Mesendoderm (in vitro differentiated cells): ENCODE measurements at regions not wholly inside any gene's neighbourhood (a gene's known extent, or its start where the extent isn't known, plus 50 kb on each side); places are given as distances from the start of the nearest gene placed in this dataset.
"Not testable (repeated sequence)": the region's sequence is repeated elsewhere in the genome, so short reads cannot be mapped to it uniquely, and the experiment has no call there.

Experiments used
- DNase-seq: peaks from one replicate; pipeline ENCODE4 v3.0.0; 2013
- H2AK5ac ChIP-seq: 2 replicates; pipeline ENCODE4 v1.6.1; 2013; ENCODE audit warnings: low read length, inconsistent platforms
- H2BK120ac ChIP-seq: 2 replicates; pipeline ENCODE4 v1.6.1; 2013; ENCODE audit warnings: low read depth, mild to moderate bottlenecking, low read length, moderate library complexity, mixed read lengths
- H2BK15ac ChIP-seq: replicated peaks from 2 replicates; pipeline ENCODE4 v1.6.1; 2013; ENCODE audit warnings: low read depth, mild to moderate bottlenecking, moderate library complexity
- H2BK5ac ChIP-seq: 2 replicates; pipeline ENCODE4 v1.6.1; 2013; ENCODE audit warnings: low read length, inconsistent platforms
- H3K18ac ChIP-seq: 2 replicates; pipeline ENCODE4 v1.6.1; 2013; ENCODE audit warnings: mild to moderate bottlenecking, low read length, mixed read lengths
- H3K23ac ChIP-seq: one replicate; pipeline ENCODE4 v1.6.1; 2013; ENCODE audit warnings: low read length
- H3K27ac ChIP-seq: 2 replicates; pipeline ENCODE4 v1.5.1; 2013; ENCODE audit warnings: low read depth, mild to moderate bottlenecking, inconsistent platforms, low read length, moderate library complexity
- H3K27me3 ChIP-seq: 2 replicates; pipeline ENCODE4 v1.6.1; 2013; ENCODE audit warnings: low read length, control low read depth, mild to moderate bottlenecking, inconsistent platforms; ENCODE audit not compliant: insufficient read depth, poor library complexity
- H3K36me3 ChIP-seq: 2 replicates; pipeline ENCODE4 v1.6.1; 2013; ENCODE audit warnings: low read length, inconsistent platforms; ENCODE audit not compliant: control insufficient read depth, insufficient read depth
- H3K4ac ChIP-seq: one replicate; pipeline ENCODE4 v1.6.1; 2013; ENCODE audit warnings: low read depth, mild to moderate bottlenecking, low read length, moderate library complexity
- H3K4me1 ChIP-seq: 2 replicates; pipeline ENCODE4 v1.6.1; 2013; ENCODE audit warnings: low read depth, low read length, inconsistent platforms; ENCODE audit not compliant: control insufficient read depth
- H3K4me2 ChIP-seq: 2 replicates; pipeline ENCODE4 v1.6.1; 2013; ENCODE audit warnings: low read length
- H3K4me3 ChIP-seq: 2 replicates; pipeline ENCODE4 v1.5.1; 2013; ENCODE audit warnings: mild to moderate bottlenecking, low read length
- H3K56ac ChIP-seq: one replicate; pipeline ENCODE4 v1.6.1; 2013; ENCODE audit warnings: low read length
- H3K79me1 ChIP-seq: 2 replicates; pipeline ENCODE4 v1.6.1; 2013; ENCODE audit warnings: low read length, inconsistent platforms
- H3K79me2 ChIP-seq: 2 replicates; pipeline ENCODE4 v1.6.1; 2013; ENCODE audit warnings: mild to moderate bottlenecking, low read length; ENCODE audit not compliant: control insufficient read depth, insufficient read depth
- H3K9ac ChIP-seq: 2 replicates; pipeline ENCODE4 v1.6.1; 2013; ENCODE audit warnings: low read length, inconsistent platforms
- H4K5ac ChIP-seq: one replicate; pipeline ENCODE4 v1.6.1; 2013; ENCODE audit warnings: low read length
- H4K8ac ChIP-seq: one replicate; pipeline ENCODE4 v1.6.1; 2013; ENCODE audit warnings: low read depth, mild to moderate bottlenecking, control low read depth, low read length, moderate library complexity
- WGBS: extraction: QIAGEN DNeasy Blood & Tissue Kit; methylation state at CpG from one replicate; pipeline ENCODE4 v1.1.7; 2013; ENCODE audit warnings: low lambda C conversion rate, missing lambda C conversion rate; ENCODE audit not compliant: insufficient coverage; ENCODE audit errors: extremely low coverage; 5-methylcytosine and 5-hydroxymethylcytosine counted together

DNA sequence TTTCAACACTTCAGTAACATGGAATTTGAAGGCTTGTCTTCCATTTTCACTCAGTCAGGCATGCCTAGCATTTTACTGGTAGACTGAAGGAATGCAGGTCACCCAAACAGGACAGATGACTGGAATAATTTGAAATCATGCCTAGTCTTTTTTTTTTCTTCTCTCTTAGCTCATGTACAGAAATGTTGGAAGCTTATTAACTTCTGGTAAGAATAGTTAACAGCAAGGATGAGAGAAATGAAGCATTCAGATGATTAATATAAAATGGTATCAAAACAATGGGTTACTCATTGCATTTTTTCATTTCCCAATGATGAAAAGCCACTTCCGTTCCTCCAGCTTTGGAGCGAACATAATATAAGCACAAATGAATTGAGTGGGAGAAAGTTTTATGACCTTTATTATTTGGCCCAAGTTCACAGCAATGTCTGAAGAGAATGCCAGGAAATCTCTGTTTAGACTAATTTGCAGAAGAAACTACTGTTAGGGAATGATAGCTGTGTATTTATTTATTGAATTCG is 431.6 kb upstream of the RASGRP1 start:
- Histone ChIP-seq H3K56ac (no peak overlapping the region), H3K4ac (no peak overlapping the region), H2AK5ac (no peak overlapping the region), H4K8ac (no peak overlapping the region), H3K79me2 (no peaks in the 10 kb centered on the region), H2BK5ac (no peak overlapping the region), H4K5ac (no peak overlapping the region), H3K23ac (no peak overlapping the region), H3K4me2 (no peak overlapping the region), H3K27me3 (no peaks in the 10 kb centered on the region), H2BK15ac (no peak overlapping the region), H3K79me1 (no peaks in the 10 kb centered on the region), H3K4me1 (no peaks in the 10 kb centered on the region), H3K9ac (no peak overlapping the region), H3K27ac (no peak overlapping the region), H2BK120ac (no peak overlapping the region), H3K36me3 (no peaks in the 10 kb centered on the region), H3K4me3 (no peak overlapping the region), H3K18ac (no peak overlapping the region)
- no peak for DNase-seq
- no CpG with 5 or more reads among the region's 3 CpGs for WGBS

DNA sequence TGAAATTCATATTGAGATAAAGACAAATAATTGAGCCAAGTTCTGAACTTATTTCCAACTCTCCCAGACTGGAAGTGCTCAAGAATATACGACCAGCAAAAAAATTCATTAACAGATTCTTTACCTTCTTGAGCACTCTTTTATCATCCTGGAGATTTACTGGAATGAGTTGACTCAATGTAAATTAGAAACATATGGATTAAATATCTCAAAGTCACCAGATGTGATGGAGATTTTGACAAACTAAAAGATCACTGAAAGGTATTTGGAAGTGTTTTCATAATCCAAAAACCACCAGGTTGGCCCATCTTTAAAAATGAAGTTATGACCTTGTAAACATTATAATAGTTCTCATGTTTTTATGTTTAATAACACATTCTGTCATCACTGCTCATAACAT is 433.2 kb upstream of the RASGRP1 start:
- no CpG with 5 or more reads among the region's 1 CpG for WGBS
- no peak overlapping the region for H3K4me2 ChIP-seq
- no peak overlapping the region for H2AK5ac ChIP-seq

DNA sequence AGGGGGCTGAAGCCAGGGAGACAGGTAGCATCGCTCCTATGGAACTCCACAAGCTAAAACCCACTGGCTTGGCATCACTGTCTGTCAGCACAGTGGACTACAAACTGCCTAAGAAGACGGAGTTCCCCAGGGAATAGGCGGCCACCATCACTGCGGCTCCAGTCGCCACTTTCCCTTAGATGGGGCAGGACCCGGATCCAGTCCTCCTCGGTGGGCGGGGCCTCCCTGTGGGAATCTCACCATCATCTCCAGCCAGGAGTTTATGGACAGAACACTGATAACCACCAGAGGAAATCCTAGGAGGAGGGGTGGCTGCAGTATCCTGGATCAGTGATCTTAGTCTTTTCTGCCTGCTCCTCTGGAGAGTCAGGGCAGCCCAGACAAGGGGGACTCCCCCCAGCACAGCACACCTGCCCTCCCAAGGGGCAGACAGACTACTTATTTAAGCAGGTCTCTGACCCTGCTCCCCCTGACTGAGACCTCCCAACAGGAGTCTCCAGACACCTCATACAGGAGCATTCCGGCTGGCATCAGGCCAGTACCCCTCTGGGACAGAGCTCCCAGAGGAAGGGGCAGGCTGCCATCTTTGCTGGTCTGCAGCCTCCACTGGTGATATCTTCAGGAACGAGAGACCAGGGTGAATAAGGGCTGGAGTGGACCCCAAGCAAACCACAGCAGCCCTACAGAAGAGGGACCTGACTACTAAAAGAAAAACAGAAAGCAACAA is 435.6 kb upstream of the RASGRP1 start:
- no peak overlapping the region for H3K4ac ChIP-seq
- no peak for DNase-seq
- no peaks in the 10 kb centered on the region for H3K79me1 ChIP-seq
- H3K27ac ChIP-seq: no peak overlapping the region
- no peak overlapping the region for H3K4me3 ChIP-seq
- no peak overlapping the region for H2BK5ac ChIP-seq
- no peaks in the 10 kb centered on the region for H3K27me3 ChIP-seq
- no peak overlapping the region for H3K56ac ChIP-seq
- no CpG with 5 or more reads among the region's 10 CpGs for WGBS
- no peak overlapping the region for H4K5ac ChIP-seq
- H3K4me2 ChIP-seq: no peak overlapping the region
- H4K8ac ChIP-seq: no peak overlapping the region
- H2BK15ac ChIP-seq: no peak overlapping the region
- no peaks in the 10 kb centered on the region for H3K36me3 ChIP-seq
- H2BK120ac ChIP-seq: no peak overlapping the region
- H3K9ac ChIP-seq: no peak overlapping the region
- no peaks in the 10 kb centered on the region for H3K79me2 ChIP-seq
- H3K23ac ChIP-seq: no peak overlapping the region
- no peak overlapping the region for H3K18ac ChIP-seq
- H2AK5ac ChIP-seq: no peak overlapping the region
- no peaks in the 10 kb centered on the region for H3K4me1 ChIP-seq

More for the DNA sequence above, 433.2 kb upstream of the RASGRP1 start:
- Histone ChIP-seq H3K36me3 (no peaks in the 10 kb centered on the region), H3K23ac (no peak overlapping the region), H2BK15ac (no peak overlapping the region), H3K56ac (no peak overlapping the region), H4K8ac (no peak overlapping the region), H2BK120ac (no peak overlapping the region), H3K18ac (no peak overlapping the region), H3K4me3 (no peak overlapping the region), H4K5ac (no peak overlapping the region), H3K4ac (no peak overlapping the region), H3K79me2 (no peaks in the 10 kb centered on the region), H3K79me1 (no peaks in the 10 kb centered on the region), H3K27ac (no peak overlapping the region), H2BK5ac (no peak overlapping the region), H3K9ac (no peak overlapping the region), H3K27me3 (no peaks in the 10 kb centered on the region), H3K4me1 (no peaks in the 10 kb centered on the region)
- DNase-seq: no peak

DNA sequence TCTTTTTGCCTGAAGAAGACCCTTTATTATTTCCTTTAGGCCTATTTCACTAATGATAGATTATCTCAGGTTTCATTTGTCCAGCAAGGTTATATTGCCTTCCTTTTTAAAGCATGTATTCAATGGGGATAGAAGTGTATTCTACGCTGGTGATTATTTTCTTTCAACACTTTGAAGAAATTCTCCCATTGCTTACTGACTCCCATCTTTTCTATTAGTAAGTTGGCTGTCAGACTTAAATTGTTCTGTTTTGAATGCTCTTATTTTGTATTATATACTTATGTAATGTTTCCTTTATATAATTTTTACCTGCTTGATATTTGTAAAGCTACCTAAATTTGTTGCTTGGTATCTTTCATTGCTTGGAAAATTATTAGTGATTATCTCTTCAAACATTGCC is 445.1 kb upstream of the RASGRP1 start:
- Histone ChIP-seq H2BK15ac (no peak overlapping the region), H3K79me2 (no peaks in the 10 kb centered on the region), H3K79me1 (no peaks in the 10 kb centered on the region), H2AK5ac (no peak overlapping the region), H4K5ac (no peak overlapping the region), H3K27ac (no peak overlapping the region), H3K27me3 (no peaks in the 10 kb centered on the region), H2BK5ac (no peak overlapping the region), H3K36me3 (no peaks in the 10 kb centered on the region), H3K18ac (no peak overlapping the region), H3K4ac (no peak overlapping the region), H3K4me1 (no peaks in the 10 kb centered on the region), H4K8ac (no peak overlapping the region), H3K23ac (no peak overlapping the region), H3K56ac (no peak overlapping the region), H2BK120ac (no peak overlapping the region), H3K9ac (no peak overlapping the region), H3K4me2 (no peak overlapping the region), H3K4me3 (no peak overlapping the region)
- no peak for DNase-seq
- no CpG with 5 or more reads among the region's 1 CpG for WGBS

DNA sequence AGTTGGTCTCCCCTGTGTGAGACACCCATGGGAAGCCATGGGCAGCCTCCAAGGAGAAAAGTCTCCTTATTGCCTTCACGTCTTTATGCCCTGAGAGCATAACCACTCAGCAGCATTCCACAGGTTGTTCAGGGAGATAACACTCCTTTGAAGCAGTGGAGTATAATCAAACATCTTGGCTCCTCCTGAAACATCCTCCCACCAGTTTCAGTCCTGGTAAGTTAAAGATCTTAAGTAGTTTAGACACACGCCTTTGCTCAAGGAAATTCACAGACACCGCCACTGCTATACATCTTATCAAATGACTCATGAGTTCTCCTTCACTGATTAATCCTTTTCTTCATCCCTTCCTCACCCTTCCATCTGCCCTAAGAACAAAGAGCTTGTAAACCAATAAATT is 446.5 kb upstream of the RASGRP1 start:
- not testable (repeated sequence) for H3K4me1 ChIP-seq, H3K9ac ChIP-seq, H3K27ac ChIP-seq, H3K23ac ChIP-seq, H4K5ac ChIP-seq, DNase-seq, H3K36me3 ChIP-seq, H3K18ac ChIP-seq, H3K27me3 ChIP-seq, H4K8ac ChIP-seq, H3K4ac ChIP-seq, H2BK15ac ChIP-seq, H3K4me2 ChIP-seq, H3K79me2 ChIP-seq, H3K4me3 ChIP-seq, H2AK5ac ChIP-seq, H2BK120ac ChIP-seq, H3K79me1 ChIP-seq, H2BK5ac ChIP-seq, H3K56ac ChIP-seq
- WGBS: no CpG with 5 or more reads among the region's 3 CpGs

DNA sequence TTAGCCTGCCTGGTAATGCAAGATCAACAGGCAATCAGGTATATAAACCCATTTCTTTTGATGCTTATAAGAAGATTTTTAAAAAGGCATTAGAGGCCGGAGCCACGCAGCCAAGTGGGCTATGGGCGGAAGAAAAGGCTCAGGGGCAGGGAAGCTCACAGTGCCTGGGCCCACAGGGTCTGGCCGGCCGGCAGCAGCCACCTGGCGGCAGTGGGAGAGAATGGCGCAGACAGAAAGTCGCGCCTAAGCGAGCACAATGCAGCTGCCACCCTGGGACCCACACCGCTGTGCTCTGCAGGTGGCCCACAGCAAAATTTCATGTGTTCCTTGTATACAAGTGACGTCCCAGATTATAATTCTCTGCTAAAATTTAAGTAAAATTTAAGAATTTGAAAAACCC is 448.6 kb upstream of the RASGRP1 start:
- WGBS: no CpG with 5 or more reads among the region's 12 CpGs
- Histone ChIP-seq H3K4me2 (no peak overlapping the region), H4K8ac (no peak overlapping the region), H2AK5ac (no peak overlapping the region), H3K4me1 (no peaks in the 10 kb centered on the region), H3K18ac (no peak overlapping the region), H3K23ac (no peak overlapping the region), H3K27ac (no peak overlapping the region), H3K56ac (no peak overlapping the region), H2BK120ac (no peak overlapping the region), H3K4me3 (no peak overlapping the region), H3K36me3 (no peaks in the 10 kb centered on the region), H3K4ac (no peak overlapping the region), H3K79me1 (no peaks in the 10 kb centered on the region), H2BK5ac (no peak overlapping the region), H2BK15ac (no peak overlapping the region), H3K27me3 (no peaks in the 10 kb centered on the region), H3K79me2 (no peaks in the 10 kb centered on the region), H4K5ac (no peak overlapping the region), H3K9ac (no peak overlapping the region)
- DNase-seq: no peak
